Body of pancreas (tissue), 4 donors: ENCODE measurements at regions not wholly inside any gene's neighbourhood (a gene's known extent, or its start where the extent isn't known, plus 50 kb on each side); places are given as distances from the start of the nearest gene placed in this dataset.
"Not testable (repeated sequence)": the region's sequence is repeated elsewhere in the genome, so short reads cannot be mapped to it uniquely, and the experiment has no call there.

ENCODE experiments used
- ATAC-seq: fragments of 150-250 bp; one replicate; pipeline ENCODE4 v1.9.1; 2016
- DNase-seq, 4 donors: peaks; one replicate each; pipeline ENCODE4 v3.0.0-alpha.2; 2019
- H3K27ac ChIP-seq, 4 donors: fragments of 200-600 bp; sonication (generic); 1 replicate in 3 of 4; 2 replicates in 1 of 4; pipeline versions ENCODE4 v1.5.1 to v1.6.1; 2016 to 2019; ENCODE audit warnings: mild to moderate bottlenecking in 1 of 4, mixed read lengths in 1 of 4, moderate library complexity in 1 of 4
- H3K27me3 ChIP-seq, 2 donors: fragments of 200-600 bp; sonication (generic); one replicate each; pipeline ENCODE4 v1.6.0; 2016; ENCODE audit warnings: mild to moderate bottlenecking in 1 of 2
- H3K36me3 ChIP-seq, 2 donors: fragments of 200-600 bp; sonication (generic); replicated peaks in 1 of 2; 2 replicates each; pipeline ENCODE4 v1.5.1; 2016; ENCODE audit warnings: low read depth in 2 of 2; ENCODE audit not compliant: insufficient read depth in 1 of 2
- H3K4me1 ChIP-seq: fragments of 200-600 bp; sonication (generic); one replicate; pipeline ENCODE4 v1.6.0; 2016
- H3K4me3 ChIP-seq, 2 donors: fragments of 200-600 bp; sonication (generic); 1 replicate in 1 of 2; 2 replicates in 1 of 2; pipeline ENCODE4 v1.5.1; 2016 to 2019
- H3K9me3 ChIP-seq, 3 donors: fragments of 200-600 bp; sonication (generic); 1 replicate in 2 of 3; 2 replicates in 1 of 3; pipeline ENCODE4 v1.5.1; 2016
- WGBS, 2 donors: methylation state at CpG; one replicate each; pipeline ENCODE4 v1.1.5; 2017; 5-methylcytosine and 5-hydroxymethylcytosine counted together
- intact Hi-C: fragments of 100-400 bp; cut with DNase I; formaldehyde crosslinking; loops from one replicate; pipeline ENCODE4 v1.15.1; 2023

DNA sequence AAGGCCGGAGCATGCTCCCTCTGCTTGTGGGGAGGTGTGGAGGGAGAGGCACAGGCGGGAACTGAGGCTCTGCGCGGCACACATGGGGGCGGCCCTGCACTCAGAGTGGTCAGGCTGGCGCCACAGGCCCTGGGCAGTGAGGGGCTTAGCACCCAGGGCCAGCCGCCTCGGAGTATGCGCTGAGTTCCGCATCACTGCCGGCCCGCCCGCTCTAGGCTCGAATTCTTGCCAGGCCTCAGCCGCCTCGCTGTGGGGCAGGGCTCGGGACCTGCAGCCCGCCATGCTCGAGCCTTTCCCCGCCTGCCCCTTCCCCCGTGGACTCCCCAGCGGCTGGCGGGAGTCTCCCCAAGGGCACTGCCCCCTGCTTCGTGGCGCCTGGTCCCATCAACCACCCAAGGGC is 905.9 kb downstream of the SPATA31A6 start:
- H3K9me3 ChIP-seq, DNase-seq, H3K27me3 ChIP-seq, H3K4me1 ChIP-seq, H3K27ac ChIP-seq, H3K4me3 ChIP-seq, H3K36me3 ChIP-seq, ATAC-seq, intact Hi-C loops: not testable (repeated sequence)
- 86 to 100% methylated on average over 1 to 7 of the region's 25 CpGs for WGBS, 2 donors

DNA sequence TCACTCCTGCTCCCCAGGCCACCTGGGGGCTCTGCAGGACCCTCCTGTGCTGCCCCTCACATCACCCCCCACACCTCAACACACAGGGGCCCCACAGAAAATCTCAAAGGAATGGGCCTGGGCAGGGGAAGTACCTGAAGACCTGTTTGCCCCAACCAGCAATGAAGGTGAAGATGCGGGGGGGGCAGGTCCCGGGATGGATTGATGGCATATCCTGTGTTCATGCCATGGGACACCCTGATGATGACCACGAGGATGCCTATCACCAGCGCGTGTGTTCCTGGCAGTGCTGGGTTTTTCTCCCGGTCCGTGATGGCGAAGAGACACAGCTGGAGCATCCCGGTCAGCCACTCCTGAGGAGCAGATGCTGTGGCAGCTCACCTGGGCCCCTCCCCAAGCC is 926.9 kb downstream of the SPATA31A6 start:
- H3K27me3 ChIP-seq, DNase-seq, ATAC-seq, H3K9me3 ChIP-seq, H3K36me3 ChIP-seq, H3K4me3 ChIP-seq, intact Hi-C loops, H3K27ac ChIP-seq, H3K4me1 ChIP-seq: not testable (repeated sequence)
- WGBS, 2 donors, result 80 to 87% methylated on average over 1 to 9 of the region's 9 CpGs

DNA sequence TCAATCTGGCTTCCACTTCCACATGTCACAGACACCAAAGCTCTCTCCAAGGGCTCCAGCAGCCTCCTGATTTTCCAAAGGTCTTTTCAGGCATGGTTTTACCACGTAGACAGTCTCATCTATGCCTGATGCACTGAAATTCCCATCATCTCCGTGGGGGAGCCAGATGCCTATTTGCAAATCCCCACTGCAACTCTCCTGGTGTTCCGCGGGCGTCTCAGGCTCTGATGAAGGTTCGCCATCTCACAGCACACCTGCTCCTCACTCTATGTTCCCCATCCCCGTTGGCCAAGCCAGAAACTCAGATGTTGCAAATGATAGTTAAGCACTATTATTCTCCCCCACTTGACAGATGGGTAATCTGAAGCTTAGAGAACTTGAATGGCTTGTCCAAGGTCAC is 929.4 kb downstream of the SPATA31A6 start:
- not testable (repeated sequence) for H3K27me3 ChIP-seq

DNA sequence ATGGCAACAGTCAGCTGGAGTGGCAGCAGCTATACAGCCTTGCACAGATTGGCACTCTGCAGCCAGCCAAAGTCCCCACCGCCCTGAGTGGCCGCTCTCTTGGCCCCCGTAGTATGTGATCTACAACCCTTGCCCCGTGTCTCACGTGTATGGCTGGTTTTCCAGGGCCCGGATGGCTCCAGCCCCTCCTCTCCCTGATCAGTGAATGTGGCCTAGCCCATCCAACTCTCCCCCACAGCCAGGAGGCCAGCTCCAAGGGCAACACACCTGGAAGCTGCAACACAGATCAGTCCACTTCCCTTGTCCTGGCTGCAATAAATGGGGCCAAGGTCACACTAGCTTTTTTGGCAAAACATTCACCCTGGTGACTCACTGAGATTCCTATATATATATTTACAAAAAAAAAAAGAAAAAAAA is 932.4 kb downstream of the SPATA31A6 start:
- H3K27me3 ChIP-seq, H3K4me3 ChIP-seq, H3K36me3 ChIP-seq, H3K9me3 ChIP-seq, intact Hi-C loops, ATAC-seq, H3K4me1 ChIP-seq: not testable (repeated sequence)
- WGBS, 2 donors, result 29 to 31% methylated on average over 3 to 5 of the region's 6 CpGs
- DNase-seq, result peak; percentile 53 to 82 (median 68)
- peak overlapping the region in 3 of 4 donors; percentile 8 to 24 (median 24) for H3K27ac ChIP-seq

More for the DNA sequence above, 929.4 kb downstream of the SPATA31A6 start:
- ATAC-seq, H3K27ac ChIP-seq, H3K4me3 ChIP-seq, intact Hi-C loops, H3K4me1 ChIP-seq, DNase-seq, H3K36me3 ChIP-seq, H3K9me3 ChIP-seq: not testable (repeated sequence)
- 70 to 77% methylated on average over 7 of the region's 7 CpGs for WGBS, 2 donors

DNA sequence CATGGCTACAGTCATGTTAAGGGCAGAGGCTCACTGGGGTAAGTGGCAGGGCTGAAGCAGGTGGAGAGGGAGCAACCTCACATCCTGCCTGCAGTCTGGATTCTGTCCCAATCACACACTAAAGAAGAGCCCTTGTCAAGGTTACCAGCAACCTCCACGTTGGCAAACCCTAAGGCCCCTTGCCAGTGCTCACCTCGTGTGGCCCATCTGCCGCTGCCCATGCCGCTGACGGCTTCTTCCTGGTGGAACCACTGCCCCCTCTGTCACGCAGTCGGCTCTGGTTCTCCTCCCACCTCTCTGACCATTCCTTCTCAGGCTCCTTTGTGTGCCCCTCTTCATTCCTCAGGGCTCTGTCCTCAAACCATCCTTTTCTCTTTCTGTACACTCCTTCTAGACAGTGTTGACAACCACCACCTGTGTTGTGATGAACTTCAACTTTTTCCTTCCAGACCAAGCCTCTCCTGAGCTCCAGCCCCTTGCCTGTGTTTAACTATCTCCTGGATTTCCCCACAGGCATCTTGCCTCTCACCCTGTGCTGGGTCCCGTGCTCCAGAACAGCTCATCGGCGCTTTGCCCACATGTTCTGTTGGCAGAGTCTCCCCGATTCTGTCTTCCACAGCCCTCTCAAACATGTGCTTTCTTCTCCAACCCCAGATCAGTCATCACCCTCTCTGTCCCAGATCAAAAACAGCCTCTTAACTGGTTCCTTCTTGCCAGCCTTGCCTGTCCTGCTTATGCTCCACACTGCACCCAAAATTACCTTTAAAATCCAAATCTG is 934.8 kb downstream of the SPATA31A6 start:
- WGBS, 2 donors, result 71 to 82% methylated on average over 11 of the region's 11 CpGs
- DNase-seq, ATAC-seq, H3K4me3 ChIP-seq, H3K9me3 ChIP-seq, H3K36me3 ChIP-seq, H3K27ac ChIP-seq, H3K4me1 ChIP-seq, H3K27me3 ChIP-seq, intact Hi-C loops: not testable (repeated sequence)

DNA sequence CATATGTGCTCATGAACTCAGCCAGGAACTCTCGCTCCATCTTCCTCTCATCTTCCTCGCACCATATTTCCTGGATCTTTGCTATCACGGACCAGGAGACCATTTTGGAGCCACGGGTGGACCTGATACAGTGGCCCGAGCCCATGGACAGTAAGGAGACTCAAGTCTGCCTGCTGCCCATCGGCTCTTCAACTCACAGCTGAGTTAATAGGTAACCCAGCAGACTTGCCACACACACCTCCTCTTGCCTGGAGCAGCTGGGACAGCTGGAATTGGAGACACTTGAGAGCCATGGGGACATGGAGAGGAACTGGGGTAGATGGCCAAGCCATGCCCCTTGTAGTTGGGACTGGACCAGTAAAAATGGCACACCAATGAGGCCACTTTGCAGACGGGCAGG is 936.1 kb downstream of the SPATA31A6 start:
- H3K4me3 ChIP-seq, H3K36me3 ChIP-seq, H3K4me1 ChIP-seq, intact Hi-C loops, H3K27me3 ChIP-seq, ATAC-seq, H3K9me3 ChIP-seq, H3K27ac ChIP-seq, DNase-seq: not testable (repeated sequence)
- 62 to 75% methylated on average over 6 of the region's 7 CpGs for WGBS, 2 donors

DNA sequence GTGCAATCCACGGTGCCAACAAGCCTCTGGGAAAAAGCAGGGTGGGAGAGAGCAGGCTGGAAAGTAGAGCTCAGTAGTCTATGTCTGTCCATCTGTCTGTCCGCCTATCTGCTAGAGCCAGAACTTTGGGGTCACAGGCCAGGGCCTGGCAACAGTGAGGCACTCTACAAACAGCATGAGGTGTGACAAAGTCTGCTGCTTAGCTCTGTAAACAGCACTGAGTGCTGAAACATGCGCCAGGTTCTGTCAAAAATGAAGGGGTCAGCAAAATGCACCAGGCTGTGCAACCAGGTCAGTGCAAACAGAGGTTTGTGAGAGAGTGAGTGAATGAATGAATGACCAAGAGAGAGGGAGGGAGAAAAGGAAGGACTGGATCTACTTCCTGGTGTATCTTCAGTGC is 936.5 kb downstream of the SPATA31A6 start:
- DNase-seq, H3K9me3 ChIP-seq, ATAC-seq, H3K36me3 ChIP-seq, H3K4me1 ChIP-seq, H3K27ac ChIP-seq, H3K4me3 ChIP-seq, H3K27me3 ChIP-seq, intact Hi-C loops: not testable (repeated sequence)
- WGBS, 2 donors, result 73 to 86% methylated on average over 1 to 2 of the region's 3 CpGs

DNA sequence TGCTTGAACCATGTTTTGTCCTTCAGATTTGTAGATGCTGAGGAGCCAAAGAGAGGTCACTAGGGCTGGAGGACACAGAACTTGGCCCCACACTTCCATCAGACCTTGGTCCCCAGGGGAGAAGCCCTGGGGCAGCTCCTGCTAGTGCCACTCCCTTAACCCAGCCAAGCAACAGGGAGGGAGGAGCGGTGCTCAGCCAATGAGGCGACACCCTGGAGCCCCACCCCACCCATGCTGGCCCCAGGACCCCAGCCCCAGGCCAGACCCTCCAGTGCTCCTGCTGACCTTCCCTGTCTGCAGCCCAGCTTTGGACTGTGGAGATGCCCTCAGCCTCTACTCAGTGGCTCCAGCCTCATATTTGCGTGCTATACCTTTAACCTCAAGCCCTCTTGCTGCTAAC is 942.4 kb downstream of the SPATA31A6 start:
- H3K4me3 ChIP-seq, H3K27ac ChIP-seq, H3K4me1 ChIP-seq, DNase-seq, H3K36me3 ChIP-seq, H3K27me3 ChIP-seq, H3K9me3 ChIP-seq, ATAC-seq, intact Hi-C loops: not testable (repeated sequence)
- 50 to 83% methylated on average over 1 of the region's 3 CpGs for WGBS, 2 donors

DNA sequence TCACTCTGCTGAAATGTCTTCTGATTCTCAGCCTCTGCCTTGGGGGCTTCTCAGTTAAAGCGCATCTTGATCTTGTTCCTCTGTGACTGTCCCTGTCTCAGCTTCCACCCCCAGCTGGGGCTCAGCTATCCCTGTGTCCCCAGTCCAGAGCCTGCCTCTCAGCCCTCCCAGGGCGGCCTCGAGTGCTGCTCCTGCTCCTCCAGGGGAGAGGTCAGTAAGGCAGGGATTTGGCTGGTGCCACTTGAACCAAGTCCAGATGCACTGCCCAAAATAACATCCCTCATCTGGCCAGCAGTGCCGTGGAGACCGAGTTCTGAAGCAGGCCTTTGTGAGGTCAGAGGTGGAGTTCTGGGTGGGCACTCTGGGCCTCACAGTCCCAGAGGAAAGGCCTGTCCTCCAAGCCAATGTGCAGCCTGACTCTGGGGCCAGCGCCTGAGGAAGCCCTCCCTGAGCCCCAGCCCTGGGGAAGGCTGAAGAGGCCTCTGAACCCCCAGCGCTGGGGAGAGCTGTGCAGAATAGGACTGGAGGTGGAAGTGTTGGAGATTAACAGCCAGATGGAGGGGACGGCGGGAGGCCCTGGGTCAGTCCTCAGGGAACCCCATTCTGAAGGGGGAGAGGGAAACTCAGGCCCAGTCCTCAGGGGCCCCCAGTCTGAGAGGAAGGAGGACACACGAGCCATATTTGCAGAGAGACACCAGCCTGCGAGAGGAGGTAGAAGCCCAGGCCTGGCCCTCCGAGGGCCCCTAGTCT is 943.7 kb downstream of the SPATA31A6 start:
- intact Hi-C loops, DNase-seq, H3K9me3 ChIP-seq, ATAC-seq, H3K4me3 ChIP-seq, H3K27me3 ChIP-seq, H3K4me1 ChIP-seq, H3K36me3 ChIP-seq, H3K27ac ChIP-seq: not testable (repeated sequence)
- WGBS, 2 donors, result 64 to 83% methylated on average over 3 to 10 of the region's 12 CpGs

DNA sequence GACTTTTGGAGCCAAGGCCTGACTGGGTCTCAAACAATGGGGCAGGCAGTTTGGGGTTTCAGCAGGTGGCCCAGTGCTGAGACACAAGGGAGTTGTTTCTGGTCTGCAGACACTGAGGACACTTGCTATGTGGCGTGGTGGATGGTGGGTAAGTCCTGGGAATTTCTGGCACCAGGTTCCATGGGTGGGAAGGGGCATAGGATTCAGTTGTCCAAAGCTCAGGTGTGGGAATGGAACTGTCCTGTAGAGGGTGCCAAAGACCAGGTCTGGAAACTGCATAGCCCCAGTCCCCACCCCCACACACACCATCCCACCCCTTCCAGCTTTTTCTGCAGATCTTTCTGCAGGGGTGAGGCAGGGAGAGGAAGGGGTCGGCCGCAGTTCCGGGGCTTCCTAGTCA is 944.5 kb downstream of the SPATA31A6 start:
- DNase-seq, H3K4me1 ChIP-seq, H3K36me3 ChIP-seq, intact Hi-C loops, ATAC-seq, H3K27ac ChIP-seq, H3K4me3 ChIP-seq, H3K27me3 ChIP-seq, H3K9me3 ChIP-seq: not testable (repeated sequence)
- 40 to 58% methylated on average over 1 to 4 of the region's 4 CpGs for WGBS, 2 donors

DNA sequence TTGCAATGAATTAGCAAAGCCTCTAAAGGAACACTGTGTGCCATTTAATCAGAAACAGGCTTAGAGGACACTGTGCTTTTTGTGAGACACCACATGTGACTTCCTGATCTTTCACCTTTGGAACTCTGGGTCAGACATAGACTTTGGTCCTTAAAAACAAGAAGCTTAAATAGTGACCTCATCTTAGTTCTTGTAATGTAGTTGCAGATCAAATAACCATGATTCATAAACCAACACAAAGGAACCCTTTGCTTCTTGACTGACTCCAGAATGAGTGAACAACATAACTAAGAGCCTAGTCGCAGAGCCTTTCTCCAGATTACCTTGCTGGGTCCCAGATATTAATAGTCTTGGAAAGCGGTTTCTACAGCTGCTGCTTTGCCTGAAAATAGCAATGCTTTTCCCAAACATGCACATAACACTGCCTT is 947.3 kb downstream of the SPATA31A6 start:
- intact Hi-C loops, H3K4me3 ChIP-seq, H3K27me3 ChIP-seq, H3K9me3 ChIP-seq, H3K36me3 ChIP-seq, DNase-seq, ATAC-seq, H3K4me1 ChIP-seq: not testable (repeated sequence)
- WGBS, 2 donors, result 42 to 48% methylated on average over 2 of the region's 2 CpGs
- peak overlapping the region in 1 of 4 donors; percentile 40 for H3K27ac ChIP-seq

DNA sequence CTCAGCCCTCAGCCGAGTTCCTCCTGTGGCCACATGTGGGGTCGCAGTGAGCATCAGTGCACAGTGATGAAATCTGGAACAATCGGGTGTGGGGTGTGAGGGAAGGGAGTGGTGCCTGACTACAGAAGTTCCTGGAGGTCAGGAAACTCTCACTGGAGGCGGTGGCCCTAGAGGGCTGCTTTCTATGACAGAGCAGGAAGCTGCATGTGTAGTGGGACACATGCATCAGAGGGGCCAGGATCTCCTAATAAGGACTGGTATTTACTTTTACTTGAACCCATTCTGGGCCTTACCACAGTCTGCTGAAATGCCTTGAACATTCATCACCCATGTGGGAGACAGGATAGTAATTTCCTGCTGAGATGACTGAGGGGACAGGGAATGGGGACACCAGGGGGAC is 952.0 kb downstream of the SPATA31A6 start:
- H3K27ac ChIP-seq, ATAC-seq, DNase-seq, H3K4me1 ChIP-seq, H3K27me3 ChIP-seq, intact Hi-C loops, H3K4me3 ChIP-seq, H3K9me3 ChIP-seq, H3K36me3 ChIP-seq: not testable (repeated sequence)
- 33 to 58% methylated on average over 2 to 4 of the region's 4 CpGs for WGBS, 2 donors
